ENCODE measurements at regions not wholly inside any gene's neighbourhood (a gene's known extent, or its start where the extent isn't known, plus 50 kb on each side); places are given as distances from the start of the nearest gene placed in this dataset.

DNA sequence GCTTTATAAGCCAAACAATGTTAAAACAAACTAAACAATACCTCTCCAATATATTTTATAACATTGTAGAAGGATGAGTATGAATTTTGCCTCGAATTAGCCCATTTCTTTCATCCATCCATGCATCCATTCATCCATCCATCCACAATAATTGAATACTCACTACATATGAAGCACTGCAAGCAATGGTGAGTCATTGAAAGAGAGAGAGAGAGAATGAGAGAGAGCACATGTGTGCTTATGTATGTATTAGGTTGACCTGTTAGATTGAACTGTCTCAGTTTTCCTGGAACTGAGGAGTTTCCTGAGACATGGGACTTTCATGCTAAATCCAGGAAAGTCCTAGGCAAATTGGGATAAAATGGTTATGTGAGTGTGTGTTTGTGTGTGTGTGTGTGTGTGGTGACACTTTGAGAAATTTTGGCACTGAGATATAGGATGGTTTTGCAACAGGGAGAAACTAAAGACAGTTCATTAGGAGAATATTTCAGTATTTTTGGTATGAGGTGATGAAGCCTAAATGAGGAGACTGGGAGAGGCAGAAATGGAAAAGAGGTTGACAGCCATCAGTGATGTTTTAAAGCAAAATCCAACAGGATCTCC lies 98.4 kb downstream of the C12orf75 start:
- Histone ChIP-seq H3K36me3 (no peaks in the 10 kb centered on the region), H3K27ac (no peak overlapping the region), H3K27me3 (no peaks in the 10 kb centered on the region), H3K9me3 (no peaks in the 10 kb centered on the region), H3K4me3 (no peak overlapping the region), H3K4me1 (no peaks in the 10 kb centered on the region)
- TF ChIP-seq POLR2AphosphoS5 (IDR thresholded peaks at IDR 0.05; ENCODE audit: insufficient read depth in 1 of 2, low read depth in 1 of 2) (no peak), POLR2A (IDR thresholded peaks at IDR 0.05) (no peak)
- TF ChIP-seq, protein P1, sequence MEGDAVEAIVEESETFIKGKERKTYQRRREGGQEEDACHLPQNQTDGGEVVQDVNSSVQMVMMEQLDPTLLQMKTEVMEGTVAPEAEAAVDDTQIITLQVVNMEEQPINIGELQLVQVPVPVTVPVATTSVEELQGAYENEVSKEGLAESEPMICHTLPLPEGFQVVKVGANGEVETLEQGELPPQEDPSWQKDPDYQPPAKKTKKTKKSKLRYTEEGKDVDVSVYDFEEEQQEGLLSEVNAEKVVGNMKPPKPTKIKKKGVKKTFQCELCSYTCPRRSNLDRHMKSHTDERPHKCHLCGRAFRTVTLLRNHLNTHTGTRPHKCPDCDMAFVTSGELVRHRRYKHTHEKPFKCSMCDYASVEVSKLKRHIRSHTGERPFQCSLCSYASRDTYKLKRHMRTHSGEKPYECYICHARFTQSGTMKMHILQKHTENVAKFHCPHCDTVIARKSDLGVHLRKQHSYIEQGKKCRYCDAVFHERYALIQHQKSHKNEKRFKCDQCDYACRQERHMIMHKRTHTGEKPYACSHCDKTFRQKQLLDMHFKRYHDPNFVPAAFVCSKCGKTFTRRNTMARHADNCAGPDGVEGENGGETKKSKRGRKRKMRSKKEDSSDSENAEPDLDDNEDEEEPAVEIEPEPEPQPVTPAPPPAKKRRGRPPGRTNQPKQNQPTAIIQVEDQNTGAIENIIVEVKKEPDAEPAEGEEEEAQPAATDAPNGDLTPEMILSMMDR (IDR thresholded peaks at IDR 0.05): no peak
- DNase-seq (ENCODE audit: extremely low spot score in 2 of 2): no peak
- intact Hi-C loops (cut with DNase I): no loop called here

GRCh38 chr12:105429511-105429910 lies 99.0 kb downstream of the C12orf75 start:
- Histone ChIP-seq H3K36me3 (no peaks in the 10 kb centered on the region), H3K4me3 (no peak overlapping the region), H3K27ac (no peak overlapping the region), H3K27me3 (no peaks in the 10 kb centered on the region), H3K4me1 (no peaks in the 10 kb centered on the region), H3K9me3 (no peaks in the 10 kb centered on the region)
- no peak for DNase-seq (ENCODE audit: extremely low spot score in 2 of 2)
- intact Hi-C loops (cut with DNase I): no loop called here
- TF ChIP-seq, protein P1 (IDR thresholded peaks at IDR 0.05): no peak
- no peak for TF ChIP-seq POLR2A (IDR thresholded peaks at IDR 0.05)
- no peak for TF ChIP-seq POLR2AphosphoS5 (IDR thresholded peaks at IDR 0.05; ENCODE audit: insufficient read depth in 1 of 2, low read depth in 1 of 2)

DNA sequence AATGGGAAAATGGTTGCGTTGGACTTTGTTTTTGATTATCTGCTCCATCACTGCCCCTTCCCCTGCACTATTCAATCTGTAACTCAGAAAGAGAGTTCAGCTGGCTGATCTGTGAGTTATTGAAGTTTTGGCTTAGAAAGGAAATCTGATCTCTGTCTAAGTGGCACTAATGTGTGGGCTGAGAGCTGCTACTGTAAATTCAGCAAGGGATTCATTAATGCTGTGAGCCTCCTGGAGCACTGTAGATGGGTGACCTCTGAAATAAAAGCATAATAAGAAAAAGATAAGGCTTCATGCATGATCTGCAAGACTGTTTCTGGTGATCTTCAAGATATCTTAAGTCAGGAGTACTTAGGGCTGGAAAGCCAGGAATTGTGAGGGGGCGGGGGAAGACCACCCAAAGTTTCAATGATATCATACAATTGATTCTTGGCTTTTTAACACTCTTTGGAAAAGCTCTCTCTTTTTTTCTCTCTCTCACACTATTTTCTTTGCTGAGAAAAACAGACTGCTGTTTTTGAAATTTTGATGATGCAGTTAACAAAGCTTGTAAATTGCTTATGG lies 101.1 kb downstream of the C12orf75 start:
- DNase-seq (ENCODE audit: extremely low spot score in 2 of 2): no peak
- no peaks in the 10 kb centered on the region for H3K9me3 ChIP-seq
- TF ChIP-seq POLR2AphosphoS5 (IDR thresholded peaks at IDR 0.05; ENCODE audit: insufficient read depth in 1 of 2, low read depth in 1 of 2) (no peak), POLR2A (IDR thresholded peaks at IDR 0.05) (no peak)
- TF ChIP-seq, protein P1 (IDR thresholded peaks at IDR 0.05): no peak
- no peaks in the 10 kb centered on the region for H3K27me3 ChIP-seq
- intact Hi-C loops (cut with DNase I): no loop called here
- H3K36me3 ChIP-seq: no peaks in the 10 kb centered on the region
- no peak overlapping the region for H3K4me3 ChIP-seq
- no peak overlapping the region for H3K27ac ChIP-seq
- no peaks in the 10 kb centered on the region for H3K4me1 ChIP-seq

GRCh38 chr12:105433804-105434203 lies 103.3 kb downstream of the C12orf75 start:
- H3K4me1 ChIP-seq: no peaks in the 10 kb centered on the region
- H3K27me3 ChIP-seq: no peaks in the 10 kb centered on the region
- intact Hi-C loops (cut with DNase I): no loop called here
- H3K4me3 ChIP-seq: no peak overlapping the region
- H3K9me3 ChIP-seq: no peaks in the 10 kb centered on the region
- no peak overlapping the region for H3K27ac ChIP-seq
- H3K36me3 ChIP-seq: no peaks in the 10 kb centered on the region
- TF ChIP-seq POLR2AphosphoS5 (IDR thresholded peaks at IDR 0.05; ENCODE audit: insufficient read depth in 1 of 2, low read depth in 1 of 2) (no peak), POLR2A (IDR thresholded peaks at IDR 0.05) (no peak)
- TF ChIP-seq, protein P1 (IDR thresholded peaks at IDR 0.05): no peak
- no peak for DNase-seq (ENCODE audit: extremely low spot score in 2 of 2)

GRCh38 chr12:105436636-105437035 lies 106.1 kb downstream of the C12orf75 start:
- no peaks in the 10 kb centered on the region for H3K9me3 ChIP-seq
- TF ChIP-seq, protein P1 (IDR thresholded peaks at IDR 0.05): no peak
- TF ChIP-seq POLR2A (IDR thresholded peaks at IDR 0.05) (no peak), POLR2AphosphoS5 (IDR thresholded peaks at IDR 0.05; ENCODE audit: insufficient read depth in 1 of 2, low read depth in 1 of 2) (no peak)
- no peak for DNase-seq (ENCODE audit: extremely low spot score in 2 of 2)
- no peak overlapping the region for H3K4me3 ChIP-seq
- H3K4me1 ChIP-seq: no peaks in the 10 kb centered on the region
- no peak overlapping the region for H3K27ac ChIP-seq
- intact Hi-C loops (cut with DNase I): no loop called here
- H3K36me3 ChIP-seq: no peaks in the 10 kb centered on the region
- H3K27me3 ChIP-seq: no peaks in the 10 kb centered on the region
